ENCODE measurements at regions not wholly inside any gene's neighbourhood (a gene's known extent, or its start where the extent isn't known, plus 50 kb on each side); places are given as distances from the start of the nearest gene placed in this dataset.

DNA sequence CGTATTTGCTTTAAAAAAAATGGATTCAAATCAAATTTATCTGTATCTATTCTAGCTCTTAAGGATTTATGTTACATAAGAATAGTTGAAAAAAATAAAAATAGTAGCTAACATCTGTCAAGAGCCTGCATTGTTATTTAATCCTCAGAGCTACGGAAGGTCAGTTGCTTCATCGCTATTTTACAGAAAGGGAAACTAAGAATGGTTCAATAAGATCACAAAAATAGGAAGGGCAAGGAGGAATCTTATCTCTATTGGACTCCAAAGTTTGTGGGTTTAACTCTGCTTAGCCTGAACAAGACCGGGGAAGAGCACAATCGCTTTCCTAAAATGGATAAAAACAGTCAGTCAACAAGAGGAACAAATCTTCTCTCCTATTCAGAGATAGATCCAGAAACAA lies 270.2 kb upstream of the SMIM31 start:
- no peak overlapping the region for H3K27ac ChIP-seq
- TF ChIP-seq, protein P1, sequence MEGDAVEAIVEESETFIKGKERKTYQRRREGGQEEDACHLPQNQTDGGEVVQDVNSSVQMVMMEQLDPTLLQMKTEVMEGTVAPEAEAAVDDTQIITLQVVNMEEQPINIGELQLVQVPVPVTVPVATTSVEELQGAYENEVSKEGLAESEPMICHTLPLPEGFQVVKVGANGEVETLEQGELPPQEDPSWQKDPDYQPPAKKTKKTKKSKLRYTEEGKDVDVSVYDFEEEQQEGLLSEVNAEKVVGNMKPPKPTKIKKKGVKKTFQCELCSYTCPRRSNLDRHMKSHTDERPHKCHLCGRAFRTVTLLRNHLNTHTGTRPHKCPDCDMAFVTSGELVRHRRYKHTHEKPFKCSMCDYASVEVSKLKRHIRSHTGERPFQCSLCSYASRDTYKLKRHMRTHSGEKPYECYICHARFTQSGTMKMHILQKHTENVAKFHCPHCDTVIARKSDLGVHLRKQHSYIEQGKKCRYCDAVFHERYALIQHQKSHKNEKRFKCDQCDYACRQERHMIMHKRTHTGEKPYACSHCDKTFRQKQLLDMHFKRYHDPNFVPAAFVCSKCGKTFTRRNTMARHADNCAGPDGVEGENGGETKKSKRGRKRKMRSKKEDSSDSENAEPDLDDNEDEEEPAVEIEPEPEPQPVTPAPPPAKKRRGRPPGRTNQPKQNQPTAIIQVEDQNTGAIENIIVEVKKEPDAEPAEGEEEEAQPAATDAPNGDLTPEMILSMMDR (conservative IDR thresholded peaks at IDR 0.05) = no peak

DNA sequence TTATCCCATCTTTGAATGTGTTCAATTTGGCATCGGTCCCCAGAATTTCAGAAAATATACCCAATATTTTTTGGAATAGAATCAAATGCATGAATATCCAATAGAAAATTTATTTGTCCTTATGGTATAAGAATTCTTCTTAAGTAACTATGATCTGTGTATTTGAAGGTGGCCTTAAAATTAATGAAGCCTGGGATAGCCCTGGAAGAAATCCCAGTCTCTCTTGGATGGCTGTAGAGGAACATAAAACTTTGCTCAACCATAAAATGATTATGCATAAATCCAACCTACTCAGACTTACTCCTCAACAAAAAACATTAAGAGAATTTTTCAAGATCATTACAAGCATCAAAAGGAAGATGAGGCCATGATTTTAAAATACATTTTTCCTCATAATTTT lies 269.4 kb upstream of the SMIM31 start:
- H3K27ac ChIP-seq = no peak overlapping the region
- TF ChIP-seq, protein P1 (conservative IDR thresholded peaks at IDR 0.05) = no peak

DNA sequence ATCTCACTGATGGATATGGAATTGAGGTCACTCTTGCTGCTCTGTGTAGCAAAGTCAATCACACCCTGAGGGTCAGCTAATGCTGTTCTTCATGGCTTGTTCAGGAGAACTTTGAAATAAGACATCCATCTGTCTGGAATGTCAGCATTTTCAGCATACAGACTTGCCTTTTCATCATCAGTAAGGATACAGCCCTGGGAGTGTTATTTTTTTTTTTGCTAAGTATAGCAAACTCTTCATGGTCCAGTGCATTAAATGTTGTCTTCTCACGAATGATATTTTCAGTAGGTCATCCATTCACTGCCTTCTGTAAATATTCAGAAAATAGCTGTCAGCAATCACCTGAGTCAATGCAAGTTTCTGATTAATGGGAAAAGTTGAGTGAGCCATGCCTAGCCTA lies 268.8 kb upstream of the SMIM31 start:
- TF ChIP-seq, protein P1 (conservative IDR thresholded peaks at IDR 0.05) = no peak
- H3K27ac ChIP-seq = no peak overlapping the region

DNA sequence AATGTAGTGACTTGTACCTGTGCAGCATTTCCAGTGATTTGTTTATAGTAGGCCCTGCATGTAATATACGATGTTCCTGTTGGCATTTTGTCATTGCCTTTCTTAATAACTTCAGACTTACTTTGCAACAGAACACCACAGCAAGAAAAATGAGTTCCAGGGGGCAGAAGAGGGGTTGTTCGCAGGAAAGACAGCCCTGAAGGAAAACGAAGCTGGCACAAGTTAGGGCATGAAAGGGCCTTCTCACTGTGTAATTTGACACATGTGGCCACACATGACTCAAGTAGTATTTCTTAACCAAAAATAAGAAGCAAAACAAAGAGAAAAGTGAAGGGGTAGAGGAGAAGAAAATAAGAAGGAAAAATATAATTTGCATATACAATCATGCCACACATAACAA lies 265.8 kb upstream of the SMIM31 start:
- no peak overlapping the region for H3K27ac ChIP-seq
- TF ChIP-seq, protein P1 (conservative IDR thresholded peaks at IDR 0.05) = no peak

DNA sequence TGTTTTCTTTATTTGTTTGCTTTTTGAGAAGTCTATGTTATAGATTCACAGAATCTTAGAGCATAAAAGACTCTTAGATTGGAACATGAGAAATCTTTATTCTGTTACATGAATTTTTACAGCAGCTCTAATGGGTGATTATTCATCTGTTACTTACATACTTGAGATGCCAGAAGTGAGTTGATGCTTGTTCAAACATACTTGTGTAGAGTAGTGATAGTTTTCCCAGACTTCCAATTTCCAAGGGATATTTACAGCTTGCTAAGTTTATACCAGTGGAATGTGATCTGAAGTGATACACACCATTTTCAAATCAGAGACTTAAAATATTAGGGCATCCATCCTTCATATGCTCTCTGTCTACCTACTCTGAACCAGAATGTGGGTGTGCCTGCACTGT lies 252.9 kb upstream of the SMIM31 start:
- TF ChIP-seq, protein P1 (conservative IDR thresholded peaks at IDR 0.05) = no peak
- H3K27ac ChIP-seq = no peak overlapping the region

DNA sequence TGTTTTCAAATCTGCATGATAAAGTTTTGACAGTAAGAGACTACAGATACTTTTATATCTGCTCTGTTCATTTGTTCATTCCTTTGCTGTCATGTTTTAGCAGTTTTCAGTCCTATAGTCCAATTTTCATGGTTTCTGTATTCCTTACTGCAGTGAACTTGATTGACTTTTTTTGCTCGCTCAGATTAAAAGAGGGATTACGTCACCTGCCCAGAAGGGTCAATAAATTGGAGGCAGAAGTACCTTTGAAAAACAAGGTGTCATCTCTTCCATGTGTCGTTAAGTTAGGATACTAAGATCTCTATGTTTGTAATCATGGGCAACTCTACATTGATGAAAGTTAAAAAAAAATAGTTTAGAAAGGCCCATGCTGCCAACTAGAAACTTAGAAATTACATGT lies 250.1 kb upstream of the SMIM31 start:
- TF ChIP-seq, protein P1 (conservative IDR thresholded peaks at IDR 0.05) = no peak

DNA sequence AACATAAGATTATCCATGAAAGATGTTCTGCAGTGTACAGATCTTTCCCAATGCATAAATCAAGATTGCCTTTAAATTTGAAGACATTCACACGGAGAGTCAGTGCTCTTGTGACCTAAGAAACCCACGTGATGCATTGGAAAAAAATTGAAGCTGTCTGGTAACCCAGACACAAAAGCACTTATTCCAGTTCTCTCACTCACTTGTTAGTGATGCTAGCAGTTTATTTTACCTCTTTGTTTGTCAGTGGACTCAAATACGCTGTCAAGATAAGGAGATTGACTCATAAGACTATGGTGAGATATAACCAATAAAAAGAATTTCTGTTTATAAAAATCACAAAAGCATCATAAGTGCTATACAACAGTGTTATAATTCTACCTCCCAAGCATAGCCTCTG lies 245.8 kb upstream of the SMIM31 start:
- no peak overlapping the region for H3K27ac ChIP-seq
- TF ChIP-seq, protein P1 (conservative IDR thresholded peaks at IDR 0.05) = no peak

More for the DNA sequence above, 250.1 kb upstream of the SMIM31 start:
- H3K27ac ChIP-seq = no peak overlapping the region

DNA sequence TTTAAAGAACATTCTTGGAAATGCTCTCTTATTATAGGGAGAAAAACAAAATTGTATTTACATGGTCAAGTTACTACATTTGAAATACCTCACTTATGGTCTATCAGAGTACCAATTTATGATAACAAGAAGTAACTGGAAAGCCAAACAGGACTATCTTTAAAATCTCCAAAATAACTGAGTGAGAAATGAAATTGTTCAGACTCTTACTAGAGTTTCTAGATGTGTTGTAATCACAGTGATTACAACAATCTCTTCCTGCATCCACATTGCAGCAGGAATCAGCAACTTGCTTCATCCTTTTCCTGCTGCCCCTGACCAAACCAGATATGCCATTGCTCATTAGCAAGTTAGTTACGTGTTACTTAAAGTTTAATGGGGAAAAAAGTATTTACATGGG lies 245.2 kb upstream of the SMIM31 start:
- no peak overlapping the region for H3K27ac ChIP-seq
- TF ChIP-seq, protein P1 (conservative IDR thresholded peaks at IDR 0.05) = no peak

Measured in VCaP (cell line).